H1 (cell line): ENCODE measurements at regions not wholly inside any gene's neighbourhood (a gene's known extent, or its start where the extent isn't known, plus 50 kb on each side); places are given as distances from the start of the nearest gene placed in this dataset.

Experiments
- CTCF ChIA-PET: fragments of 300-600 bp; sonication (Branson Sonifier 250); formaldehyde crosslinking; loops from one replicate; lab custom pipeline; 2021; ENCODE audit not compliant: partially characterized antibody; lab: Charles Lee
- POLR2A ChIA-PET: fragments of 300-600 bp; sonication (Branson Sonifier 250); formaldehyde crosslinking; loops from one replicate; lab custom pipeline; 2021; ENCODE audit warnings: inconsistent platforms; ENCODE audit not compliant: partially characterized antibody; lab: Charles Lee
- DNase-seq, 2 experiments: peaks; one replicate each; pipeline versions ENCODE4 v3.0.0 to v3.0.0-alpha.2; 2010 to 2022; ENCODE audit warnings: low spot score in 2 of 2, low read depth in 1 of 2, mixed read lengths in 1 of 2
- FAIRE-seq: peaks from 2 replicates; lab custom pipeline; 2011; peaks lifted over from hg19 to GRCh38; lab: Jason Lieb, UNC
- H2AFZ ChIP-seq: 2 replicates; pipeline ENCODE4 v1.8.1; 2012; ENCODE audit warnings: low read length, inconsistent platforms
- H2AK5ac ChIP-seq: 2 replicates; pipeline ENCODE4 v1.6.1; 2013; ENCODE audit warnings: low read depth, low read length
- H2BK120ac ChIP-seq: replicated peaks from 2 replicates; pipeline ENCODE3; 2013; ENCODE audit warnings: low read depth, low read length, inconsistent platforms
- H2BK12ac ChIP-seq: 2 replicates; pipeline ENCODE4 v1.6.1; 2013; ENCODE audit warnings: low read depth, low read length
- H2BK15ac ChIP-seq: 2 replicates; pipeline ENCODE4 v1.6.1; 2013; ENCODE audit warnings: low read length
- H2BK20ac ChIP-seq: 2 replicates; pipeline ENCODE4 v1.6.1; 2013; ENCODE audit warnings: low read length
- H2BK5ac ChIP-seq: 2 replicates; pipeline ENCODE4 v1.6.1; 2013; ENCODE audit warnings: low read depth, low read length
- H3K14ac ChIP-seq: 2 replicates; pipeline ENCODE4 v1.6.1; 2013; ENCODE audit warnings: inconsistent platforms; ENCODE audit not compliant: insufficient read length
- H3K18ac ChIP-seq: 2 replicates; pipeline ENCODE4 v1.6.1; 2013; ENCODE audit warnings: low read length; ENCODE audit errors: extremely low read depth
- H3K23ac ChIP-seq: 2 replicates; pipeline ENCODE4 v1.6.1; 2013; ENCODE audit warnings: inconsistent platforms; ENCODE audit not compliant: insufficient read length
- H3K23me2 ChIP-seq: 2 replicates; pipeline ENCODE4 v1.6.1; 2013; ENCODE audit warnings: low read depth, low read length
- H3K27ac ChIP-seq: 2 replicates; pipeline ENCODE4 v1.6.1; 2011; ENCODE audit warnings: low read depth, low read length, inconsistent platforms
- H3K27me3 ChIP-seq, 4 experiments: replicated peaks in 1 of 4; 1 replicate in 1 of 4; 2 replicates in 3 of 4; pipeline versions ENCODE4 v1.6.1 to v1.8.1; 2011 to 2013; ENCODE audit warnings: low read length in 3 of 4, mild to moderate bottlenecking in 3 of 4, inconsistent platforms in 2 of 4, mixed read lengths in 2 of 4, moderate library complexity in 1 of 4; ENCODE audit not compliant: control insufficient read depth in 3 of 4, insufficient read depth in 3 of 4; ENCODE audit errors: extremely low read depth in 1 of 4
- H3K36me3 ChIP-seq, 4 experiments: 2 replicates each; pipeline versions ENCODE4 v1.6.1 to v1.8.1; 2011 to 2013; ENCODE audit warnings: mild to moderate bottlenecking in 4 of 4, low read length in 3 of 4, moderate library complexity in 2 of 4, control low read depth in 1 of 4, inconsistent platforms in 1 of 4; ENCODE audit not compliant: insufficient read depth in 4 of 4, control insufficient read depth in 2 of 4
- H3K4ac ChIP-seq: replicated peaks from 2 replicates; pipeline ENCODE3; 2013; ENCODE audit warnings: low read length, low read depth, mixed read lengths, inconsistent platforms; ENCODE audit not compliant: insufficient read length
- H3K4me1 ChIP-seq, 4 experiments: replicated peaks in 1 of 4; 1 replicate in 1 of 4; 2 replicates in 3 of 4; pipeline versions ENCODE4 v1.6.1 to v1.8.1; 2011 to 2013; ENCODE audit warnings: low read length in 3 of 4, inconsistent platforms in 2 of 4, mixed read lengths in 1 of 4; ENCODE audit not compliant: insufficient read depth in 4 of 4, control insufficient read depth in 3 of 4
- H3K4me2 ChIP-seq, 2 experiments: 2 replicates each; pipeline versions ENCODE4 v1.6.1 to v1.8.1; 2011 to 2013; ENCODE audit warnings: low read depth in 2 of 2, low read length in 2 of 2, control low read depth in 1 of 2, inconsistent platforms in 1 of 2, mild to moderate bottlenecking in 1 of 2; ENCODE audit not compliant: insufficient read depth in 1 of 2
- H3K4me3 ChIP-seq, 4 experiments: fragments of 200-600, 300-600 bp in 1 of 4; sonication (generic), shearing (Covaris generic), sonication (Bioruptor Twin) in 1 of 4; 2 replicates each; pipeline versions ENCODE4 v1.5.1 to v1.8.1; 2011 to 2016; ENCODE audit warnings: low read length in 4 of 4, low read depth in 3 of 4, control low read depth in 2 of 4, inconsistent platforms in 2 of 4, mild to moderate bottlenecking in 2 of 4, mixed read lengths in 1 of 4, moderate library complexity in 1 of 4; ENCODE audit not compliant: insufficient read depth in 2 of 4; ENCODE audit errors: extremely low read depth in 1 of 4
- H3K56ac ChIP-seq: replicated peaks from 2 replicates; pipeline ENCODE3; 2013; ENCODE audit warnings: low read depth, mild to moderate bottlenecking, mixed read lengths, low read length, inconsistent platforms; ENCODE audit not compliant: insufficient read length
- H3K79me1 ChIP-seq: 2 replicates; pipeline ENCODE4 v1.6.1; 2013; ENCODE audit warnings: low read depth, low read length, control low read depth
- H3K79me2 ChIP-seq, 2 experiments: 2 replicates each; pipeline versions ENCODE4 v1.6.1 to v1.8.1; 2012 to 2013; ENCODE audit warnings: low read length in 2 of 2, mild to moderate bottlenecking in 2 of 2, inconsistent platforms in 1 of 2; ENCODE audit not compliant: insufficient read depth in 2 of 2, control insufficient read depth in 1 of 2
- H3K9ac ChIP-seq, 4 experiments: replicated peaks in 1 of 4; 1 replicate in 1 of 4; 2 replicates in 3 of 4; pipeline versions ENCODE4 v1.6.1 to v1.8.1; 2011 to 2013; ENCODE audit warnings: low read depth in 3 of 4, low read length in 3 of 4, control low read depth in 2 of 4, mild to moderate bottlenecking in 2 of 4, moderate library complexity in 2 of 4, inconsistent platforms in 1 of 4; ENCODE audit errors: extremely low read depth in 1 of 4
- H3K9me3 ChIP-seq, 2 experiments: 2 replicates each; pipeline versions ENCODE4 v1.6.1 to v1.8.1; 2012 to 2013; ENCODE audit warnings: mild to moderate bottlenecking in 2 of 2, moderate library complexity in 2 of 2, control low read depth in 1 of 2, inconsistent platforms in 1 of 2, low read depth in 1 of 2, low read length in 1 of 2, mixed read lengths in 1 of 2; ENCODE audit not compliant: insufficient read depth in 2 of 2
- H4K20me1 ChIP-seq, 2 experiments: replicated peaks in 1 of 2; 2 replicates each; pipeline versions ENCODE3 to v1.8.1; 2011 to 2013; ENCODE audit warnings: inconsistent platforms in 2 of 2, low read length in 2 of 2, mild to moderate bottlenecking in 1 of 2; ENCODE audit not compliant: insufficient read depth in 2 of 2, control insufficient read depth in 1 of 2
- H4K5ac ChIP-seq: 2 replicates; pipeline ENCODE4 v1.6.1; 2013; ENCODE audit warnings: low read length, low read depth, mixed read lengths, inconsistent platforms; ENCODE audit not compliant: insufficient read length
- H4K8ac ChIP-seq: 2 replicates; pipeline ENCODE4 v1.8.0; 2013; ENCODE audit warnings: mild to moderate bottlenecking, moderate library complexity, low read length, inconsistent platforms; ENCODE audit not compliant: insufficient read depth; ENCODE audit errors: extremely low read depth
- H4K91ac ChIP-seq: replicated peaks from 2 replicates; pipeline ENCODE3; 2013; ENCODE audit warnings: low read length, mixed read lengths, inconsistent platforms; ENCODE audit not compliant: insufficient read length
- CBX5 ChIP-seq: fragments of 300-800, 300-1000 bp; sonication (generic); IDR thresholded peaks from 2 replicates; pipeline ENCODE4 v1.7.1; 2016; ENCODE audit warnings: antibody characterized with exemption, low read length, low read depth
- CEBPB ChIP-seq: IDR thresholded peaks from 2 replicates; pipeline ENCODE4 v1.6.1; 2012; ENCODE audit warnings: low read depth, low read length
- POLR2A ChIP-seq, 2 experiments: IDR thresholded peaks; 1 replicate in 1 of 2; 2 replicates in 1 of 2; pipeline ENCODE4 v1.6.1; 2011; ENCODE audit warnings: low read depth in 2 of 2, low read length in 2 of 2, mild to moderate bottlenecking in 2 of 2; ENCODE audit errors: control extremely low read depth in 1 of 2
- SRF ChIP-seq: IDR thresholded peaks from 2 replicates; pipeline ENCODE4 v1.6.1; 2011; ENCODE audit warnings: mild to moderate bottlenecking, low read depth, low read length, moderate library complexity
- TAF1 ChIP-seq: IDR thresholded peaks from 2 replicates; pipeline ENCODE4 v1.6.1; 2011; ENCODE audit warnings: mild to moderate bottlenecking, low read depth, low read length
- TAF7 ChIP-seq: optimal IDR thresholded peaks from 2 replicates; pipeline ENCODE3; 2011; ENCODE audit warnings: low read depth, mild to moderate bottlenecking, inconsistent platforms, low read length, moderate library complexity, borderline replicate concordance
- USF2 ChIP-seq: IDR thresholded peaks from 2 replicates; pipeline ENCODE4 v1.6.1; 2011; ENCODE audit warnings: low read length, improper control_type of control experiment
- WGBS, 2 experiments: shearing (Covaris generic) in 1 of 2; methylation state at CpG; one replicate each; pipeline versions ENCODE4 v1.1.6 to v1.1.7; 2013 to 2015; ENCODE audit warnings: low lambda C conversion rate in 2 of 2, mixed read lengths in 2 of 2, inconsistent platforms in 1 of 2, low coverage in 1 of 2, missing lambda C conversion rate in 1 of 2; ENCODE audit not compliant: insufficient replicate concordance in 2 of 2, insufficient coverage in 1 of 2, insufficient read length in 1 of 2; ENCODE audit errors: extremely low coverage in 1 of 2, missing lambda C conversion rate in 1 of 2; 5-methylcytosine and 5-hydroxymethylcytosine counted together

- peaks cover 0 to 4% (median 1%) of the 10 kb centered on the region in 4 experiments; a peak in 1 of 7 replicates for H3K4me1 ChIP-seq
- H4K20me1 ChIP-seq: peaks cover 0 to 4% of the 10 kb centered on the region in 2 experiments
- 93% methylated on average over 3 of the region's 3 CpGs; no CpG with 5 or more reads in 1 of the 2 experiments for WGBS, 2 experiments
- H3K9ac ChIP-seq: no peak overlapping the region
- DNase-seq (no peak), FAIRE-seq (no peak)
- no peak overlapping the region for H2BK5ac ChIP-seq
- H3K23me2 ChIP-seq: no peaks in the 10 kb centered on the region
- H2BK20ac ChIP-seq: no peak overlapping the region
- no peak overlapping the region for H3K18ac ChIP-seq
- H3K27me3 ChIP-seq: no peaks in the 10 kb centered on the region
- no peaks in the 10 kb centered on the region for H3K36me3 ChIP-seq
- no peak overlapping the region for H3K23ac ChIP-seq
- H3K27ac ChIP-seq: no peak overlapping the region
- no peak overlapping the region for H4K8ac ChIP-seq
- H2BK120ac ChIP-seq: no peak overlapping the region
- H4K91ac ChIP-seq: no peak overlapping the region
- H2AK5ac ChIP-seq: no peak overlapping the region
- H3K4me3 ChIP-seq: no peak overlapping the region
- no peak overlapping the region for H3K56ac ChIP-seq
- ChIA-PET POLR2A (interaction anchor here (0.7 kb wide), 1 partner anchor 13 kb away, joined by 3 read pairs; no protein-coding TSS in a partner anchor), CTCF (no interaction called here)
- no peak overlapping the region for H2AFZ ChIP-seq
- peaks cover 0 to 23% of the 10 kb centered on the region in 2 experiments; a peak in 2 of 4 replicates for H3K79me2 ChIP-seq
- H3K4me2 ChIP-seq: no peak overlapping the region
- H3K4ac ChIP-seq: no peak overlapping the region
- H2BK12ac ChIP-seq: no peak overlapping the region
- H3K79me1 ChIP-seq: no peaks in the 10 kb centered on the region
- H3K9me3 ChIP-seq: no peaks in the 10 kb centered on the region; a peak in 1 of 4 replicates
- no peak overlapping the region for H2BK15ac ChIP-seq
- no peak overlapping the region for H3K14ac ChIP-seq
- no peak overlapping the region for H4K5ac ChIP-seq
- TF ChIP-seq POLR2A (IDR thresholded peaks at IDR 0.05; ENCODE audit: control extremely low read depth in 1 of 2, low read depth in 2 of 2, low read length in 2 of 2): no peak
- TF ChIP-seq CBX5: no peak
- TF ChIP-seq USF2: no peak
- TF ChIP-seq CEBPB: no peak
- TF ChIP-seq SRF: no peak
- no peak for TF ChIP-seq TAF1
- no peak for TF ChIP-seq TAF7
Observed at GRCh38 chr4:182188622-182189021, 54.6 kb upstream of the TENM3 start.
